A549 (cell line): ENCODE measurements at regions not wholly inside any gene's neighbourhood (a gene's known extent, or its start where the extent isn't known, plus 50 kb on each side); places are given as distances from the start of the nearest gene placed in this dataset.
"Not testable (repeated sequence)": the region's sequence is repeated elsewhere in the genome, so short reads cannot be mapped to it uniquely, and the experiment has no call there.

Experiments
- ATAC-seq, 2 experiments: fragments of 200-7000 bp in 1 of 2; fragments of >200 bp in 1 of 2; cut with Nextera tagmentation in 1 of 2; cut with Tn5 transposase in 1 of 2; 3 replicates each; pipeline versions ENCODE4 v1.8.0 to v1.9.1; 2018 to 2020; ENCODE audit warnings: mild to moderate bottlenecking in 1 of 2, moderate library complexity in 1 of 2
- CTCF ChIA-PET: fragments of 300-600 bp; sonication (Branson Sonifier 250); formaldehyde crosslinking; extraction: SDS; loops from one replicate; lab custom pipeline; 2021; ENCODE audit warnings: antibody characterized with exemption, inconsistent platforms; lab: Yijun Ruan, JAX
- POLR2A ChIA-PET: fragments of 350-600 bp; formaldehyde crosslinking; extraction: SDS; loops from one replicate; lab custom pipeline; 2021; ENCODE audit warnings: antibody characterized with exemption, inconsistent platforms; lab: Yijun Ruan, JAX
- DNase-seq, 2 experiments: peaks; one replicate each; pipeline versions ENCODE4 v3.0.0 to v3.0.0-alpha.2; 2011 to 2016; ENCODE audit warnings: low read depth in 1 of 2, low spot score in 1 of 2
- FAIRE-seq: peaks from 2 replicates; lab custom pipeline; 2011; peaks lifted over from hg19 to GRCh38; lab: Jason Lieb, UNC
- H3K27ac ChIP-seq, 2 experiments: fragments of >200 bp; sonication (Bioruptor Twin); formaldehyde crosslinking; 3 replicates each; pipeline ENCODE4 v1.5.1; 2016 to 2017
- H3K4me1 ChIP-seq: fragments of >200 bp; sonication (Bioruptor Twin); formaldehyde crosslinking; 3 replicates; pipeline ENCODE4 v1.6.1; 2016
- H3K4me2 ChIP-seq: fragments of >200 bp; sonication (Bioruptor Twin); formaldehyde crosslinking; 3 replicates; pipeline ENCODE4 v1.6.1; 2016
- H3K4me3 ChIP-seq: fragments of >200 bp; sonication (Bioruptor Twin); formaldehyde crosslinking; 3 replicates; pipeline ENCODE4 v1.5.1; 2016
- H3K9me3 ChIP-seq: fragments of >200 bp; sonication (Bioruptor Twin); formaldehyde crosslinking; 3 replicates; pipeline ENCODE4 v1.6.1; 2016
- BHLHE40 ChIP-seq: IDR thresholded peaks from 2 replicates; pipeline ENCODE4 v1.6.1; 2012; ENCODE audit warnings: low read depth, low read length, inconsistent platforms
- CEBPB ChIP-seq, 2 experiments: fragments of >200 bp in 1 of 2; sonication (Bioruptor Twin) in 1 of 2; formaldehyde crosslinking in 1 of 2; IDR thresholded peaks; 2 replicates each; pipeline ENCODE4 v1.6.1; 2012 to 2016
- CHD2 ChIP-seq: fragments of 150-350 bp; IDR thresholded peaks from 2 replicates; pipeline ENCODE4 v1.6.1; 2014; ENCODE audit warnings: low read length; ENCODE audit not compliant: partially characterized antibody
- CHD4 ChIP-seq: fragments of 200-600 bp; sonication (generic); IDR thresholded peaks from 2 replicates; pipeline ENCODE4 v1.6.1; 2016; ENCODE audit warnings: antibody characterized with exemption, mild to moderate bottlenecking, borderline replicate concordance
- EP300 ChIP-seq, 2 experiments: fragments of >200 bp; sonication (Bioruptor Twin); formaldehyde crosslinking; IDR thresholded peaks; 2 replicates in 1 of 2; 3 replicates in 1 of 2; pipeline ENCODE4 v1.6.1; 2016 to 2017
- FOSB ChIP-seq: fragments of 250-450 bp; sonication (Bioruptor Pico); IDR thresholded peaks from 2 replicates; pipeline ENCODE4 v1.5.0; 2020; ENCODE audit warnings: mild to moderate bottlenecking, moderate library complexity
- HDAC2 ChIP-seq: fragments of 200-600 bp; sonication (generic); IDR thresholded peaks from 2 replicates; pipeline ENCODE4 v1.6.1; 2016
- HOXB13 ChIP-seq: fragments of 250-450 bp; sonication (Bioruptor Pico); IDR thresholded peaks from 2 replicates; pipeline ENCODE4 v1.5.0; 2020; ENCODE audit warnings: low read depth, mild to moderate bottlenecking, moderate library complexity
- HOXB5 ChIP-seq: fragments of 250-450 bp; sonication (Bioruptor Pico); IDR thresholded peaks from 2 replicates; pipeline ENCODE4 v1.5.0; 2020; ENCODE audit warnings: mild to moderate bottlenecking, moderate library complexity
- JUNB ChIP-seq: fragments of >200 bp; sonication (Bioruptor Twin); formaldehyde crosslinking; IDR thresholded peaks from 2 replicates; pipeline ENCODE4 v1.6.1; 2016
- MAX ChIP-seq: IDR thresholded peaks from 2 replicates; pipeline ENCODE4 v1.6.1; 2012
- NFE2L2 ChIP-seq: fragments of 150-350 bp; conservative IDR thresholded peaks from 2 replicates; pipeline ENCODE4 v1.6.1; 2014; ENCODE audit warnings: low read length
- POLR2A ChIP-seq: IDR thresholded peaks from 2 replicates; pipeline ENCODE4 v1.6.1; 2012; ENCODE audit warnings: mild to moderate bottlenecking, low read length
- RARB ChIP-seq: fragments of 250-450 bp; sonication (Bioruptor Pico); IDR thresholded peaks from 2 replicates; pipeline ENCODE4 v1.8.0; 2021; ENCODE audit warnings: mild to moderate bottlenecking, moderate library complexity
- RCOR1 ChIP-seq: fragments of 150-350 bp; IDR thresholded peaks from 2 replicates; pipeline ENCODE4 v1.6.1; 2014; ENCODE audit warnings: antibody characterized with exemption, low read length, low read depth
- TP53 ChIP-seq: fragments of 250-450 bp; sonication (Bioruptor Pico); IDR thresholded peaks from 2 replicates; pipeline ENCODE4 v1.5.0; 2021; ENCODE audit warnings: mild to moderate bottlenecking, moderate library complexity
- ZC3H11A ChIP-seq: fragments of 450-650 bp; IDR thresholded peaks from 2 replicates; pipeline ENCODE4 v1.6.1; 2014; ENCODE audit warnings: antibody characterized with exemption, mild to moderate bottlenecking
- WGBS: methylation state at CpG from one replicate; pipeline ENCODE4 v1.1.6; 2017; ENCODE audit errors: missing lambda C conversion rate; 5-methylcytosine and 5-hydroxymethylcytosine counted together
- TF ChIP-seq, protein P1 (sequence below): fragments of 200-600 bp; sonication (generic); IDR thresholded peaks from 2 replicates; pipeline ENCODE4 v1.6.1; 2016; ENCODE audit warnings: antibody characterized with exemption, mild to moderate bottlenecking, moderate library complexity
- TF ChIP-seq, protein P2 (sequence below): fragments of >200 bp; sonication (Bioruptor Twin); formaldehyde crosslinking; IDR thresholded peaks from 3 replicates; pipeline ENCODE4 v1.6.1; 2016
- TF ChIP-seq, protein P3 (sequence below): fragments of 250-450 bp; sonication (Bioruptor Pico); IDR thresholded peaks from 2 replicates; pipeline ENCODE4 v1.5.0; 2021; ENCODE audit warnings: mild to moderate bottlenecking, moderate library complexity, borderline replicate concordance

- TF ChIP-seq, protein P1, sequence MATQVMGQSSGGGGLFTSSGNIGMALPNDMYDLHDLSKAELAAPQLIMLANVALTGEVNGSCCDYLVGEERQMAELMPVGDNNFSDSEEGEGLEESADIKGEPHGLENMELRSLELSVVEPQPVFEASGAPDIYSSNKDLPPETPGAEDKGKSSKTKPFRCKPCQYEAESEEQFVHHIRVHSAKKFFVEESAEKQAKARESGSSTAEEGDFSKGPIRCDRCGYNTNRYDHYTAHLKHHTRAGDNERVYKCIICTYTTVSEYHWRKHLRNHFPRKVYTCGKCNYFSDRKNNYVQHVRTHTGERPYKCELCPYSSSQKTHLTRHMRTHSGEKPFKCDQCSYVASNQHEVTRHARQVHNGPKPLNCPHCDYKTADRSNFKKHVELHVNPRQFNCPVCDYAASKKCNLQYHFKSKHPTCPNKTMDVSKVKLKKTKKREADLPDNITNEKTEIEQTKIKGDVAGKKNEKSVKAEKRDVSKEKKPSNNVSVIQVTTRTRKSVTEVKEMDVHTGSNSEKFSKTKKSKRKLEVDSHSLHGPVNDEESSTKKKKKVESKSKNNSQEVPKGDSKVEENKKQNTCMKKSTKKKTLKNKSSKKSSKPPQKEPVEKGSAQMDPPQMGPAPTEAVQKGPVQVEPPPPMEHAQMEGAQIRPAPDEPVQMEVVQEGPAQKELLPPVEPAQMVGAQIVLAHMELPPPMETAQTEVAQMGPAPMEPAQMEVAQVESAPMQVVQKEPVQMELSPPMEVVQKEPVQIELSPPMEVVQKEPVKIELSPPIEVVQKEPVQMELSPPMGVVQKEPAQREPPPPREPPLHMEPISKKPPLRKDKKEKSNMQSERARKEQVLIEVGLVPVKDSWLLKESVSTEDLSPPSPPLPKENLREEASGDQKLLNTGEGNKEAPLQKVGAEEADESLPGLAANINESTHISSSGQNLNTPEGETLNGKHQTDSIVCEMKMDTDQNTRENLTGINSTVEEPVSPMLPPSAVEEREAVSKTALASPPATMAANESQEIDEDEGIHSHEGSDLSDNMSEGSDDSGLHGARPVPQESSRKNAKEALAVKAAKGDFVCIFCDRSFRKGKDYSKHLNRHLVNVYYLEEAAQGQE = no peak
These were observed 1127.4 kb downstream of the RPIA start (continued) for GRCh38 chr2:89818873-89819272.

DNA sequence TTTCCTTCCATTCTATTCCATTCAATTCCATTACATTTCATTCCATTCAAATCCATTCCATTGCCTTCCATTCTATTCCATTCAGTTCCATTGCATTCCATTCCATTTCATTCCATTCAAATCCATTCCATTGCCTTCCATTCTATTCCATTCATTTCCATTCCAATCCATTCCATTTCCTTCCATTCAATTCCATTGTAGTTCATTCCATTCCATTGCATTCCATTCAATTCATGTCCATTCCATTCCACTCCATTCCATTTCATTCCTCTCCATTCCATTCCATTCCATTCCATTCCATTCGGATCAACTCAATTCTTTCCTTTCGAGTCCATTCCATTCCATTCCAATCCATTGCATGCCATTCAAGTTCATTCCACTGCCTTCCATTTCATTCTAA lies 1128.3 kb downstream of the RPIA start:
- TF ChIP-seq ZC3H11A (no peak), CHD2 (no peak), HOXB13 (CRISPR knock-in tag) (no peak), HDAC2 (no peak), RARB (CRISPR knock-in tag) (no peak), CHD4 (no peak)
- TF ChIP-seq, protein P2, sequence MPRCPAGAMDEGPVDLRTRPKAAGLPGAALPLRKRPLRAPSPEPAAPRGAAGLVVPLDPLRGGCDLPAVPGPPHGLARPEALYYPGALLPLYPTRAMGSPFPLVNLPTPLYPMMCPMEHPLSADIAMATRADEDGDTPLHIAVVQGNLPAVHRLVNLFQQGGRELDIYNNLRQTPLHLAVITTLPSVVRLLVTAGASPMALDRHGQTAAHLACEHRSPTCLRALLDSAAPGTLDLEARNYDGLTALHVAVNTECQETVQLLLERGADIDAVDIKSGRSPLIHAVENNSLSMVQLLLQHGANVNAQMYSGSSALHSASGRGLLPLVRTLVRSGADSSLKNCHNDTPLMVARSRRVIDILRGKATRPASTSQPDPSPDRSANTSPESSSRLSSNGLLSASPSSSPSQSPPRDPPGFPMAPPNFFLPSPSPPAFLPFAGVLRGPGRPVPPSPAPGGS = no peak
- Histone ChIP-seq H3K4me3 (no peak overlapping the region), H3K4me2 (no peak overlapping the region), H3K27ac (no peak overlapping the region), H3K9me3 (peaks cover 19% of the 10 kb centered on the region; the same call in 1 of the 3 replicates), H3K4me1 (no peaks in the 10 kb centered on the region)
- WGBS = 7% methylated on average over 2 of the region's 2 CpGs
- POLR2A ChIA-PET = no interaction called here
- FAIRE-seq = no peak
- no peak for DNase-seq
- ATAC-seq = no peak
- CTCF ChIA-PET = no interaction called here

DNA sequence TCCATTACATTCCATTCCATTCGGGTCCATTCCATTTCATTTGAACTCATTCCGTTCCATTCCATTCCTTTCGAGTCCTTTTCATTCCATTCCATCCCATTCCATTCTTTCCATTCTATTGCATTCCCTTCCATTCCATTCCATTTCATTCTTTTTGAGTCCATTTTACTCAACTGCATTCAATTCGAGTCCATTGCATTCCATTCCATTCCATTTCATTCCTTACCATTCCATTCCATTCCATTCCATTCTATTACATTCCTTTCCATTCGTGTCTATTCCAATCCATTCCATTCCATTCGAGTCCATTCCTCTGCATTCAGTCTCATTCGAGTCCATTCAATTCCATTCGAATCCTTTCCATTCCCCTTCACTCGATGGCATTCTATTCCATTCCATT lies 1128.8 kb downstream of the RPIA start:
- FAIRE-seq (no peak), ATAC-seq (no peak)
- TF ChIP-seq CEBPB (IDR thresholded peaks at IDR 0.05) (no peak), MAX (no peak), TP53 (no peak), EP300 (IDR thresholded peaks at IDR 0.05) (no peak), HOXB5 (no peak), FOSB (CRISPR knock-in tag) (no peak), JUNB (no peak), BHLHE40 (no peak)
- TF ChIP-seq, protein P2 = no peak
- TF ChIP-seq, all 56 proteins: peak for 0
- H3K4me2 ChIP-seq = no peak overlapping the region
- peaks cover 21% of the 10 kb centered on the region; the same call in 1 of the 3 replicates for H3K9me3 ChIP-seq
- H3K4me3 ChIP-seq = no peak overlapping the region
- no peak for DNase-seq
- WGBS = 9% methylated on average over 9 of the region's 9 CpGs
- CTCF ChIA-PET = no interaction called here
- no peaks in the 10 kb centered on the region for H3K4me1 ChIP-seq
- POLR2A ChIA-PET = no interaction called here
- no peak overlapping the region for H3K27ac ChIP-seq

GRCh38 chr2:89821455-89821945 lies 1130.0 kb downstream of the RPIA start:
- ChIA-PET POLR2A (no interaction called here), CTCF (no interaction called here)
- peaks cover 27% of the 10 kb centered on the region; the same call in 1 of the 3 replicates for H3K9me3 ChIP-seq
- H3K4me2 ChIP-seq = no peak overlapping the region
- H3K4me1 ChIP-seq = no peaks in the 10 kb centered on the region
- FAIRE-seq (no peak), ATAC-seq (no peak), DNase-seq (no peak)
- TF ChIP-seq RCOR1 (no peak), MAX (no peak), NFE2L2 (no peak), EP300 (IDR thresholded peaks at IDR 0.05) (no peak), POLR2A (no peak)
- TF ChIP-seq, protein P3, sequence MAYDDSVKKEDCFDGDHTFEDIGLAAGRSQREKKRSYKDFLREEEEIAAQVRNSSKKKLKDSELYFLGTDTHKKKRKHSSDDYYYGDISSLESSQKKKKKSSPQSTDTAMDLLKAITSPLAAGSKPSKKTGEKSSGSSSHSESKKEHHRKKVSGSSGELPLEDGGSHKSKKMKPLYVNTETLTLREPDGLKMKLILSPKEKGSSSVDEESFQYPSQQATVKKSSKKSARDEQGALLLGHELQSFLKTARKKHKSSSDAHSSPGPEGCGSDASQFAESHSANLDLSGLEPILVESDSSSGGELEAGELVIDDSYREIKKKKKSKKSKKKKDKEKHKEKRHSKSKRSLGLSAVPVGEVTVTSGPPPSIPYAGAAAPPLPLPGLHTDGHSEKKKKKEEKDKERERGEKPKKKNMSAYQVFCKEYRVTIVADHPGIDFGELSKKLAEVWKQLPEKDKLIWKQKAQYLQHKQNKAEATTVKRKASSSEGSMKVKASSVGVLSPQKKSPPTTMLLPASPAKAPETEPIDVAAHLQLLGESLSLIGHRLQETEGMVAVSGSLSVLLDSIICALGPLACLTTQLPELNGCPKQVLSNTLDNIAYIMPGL (CRISPR knock-in tag) = no peak
- H3K4me3 ChIP-seq = no peak overlapping the region
- H3K27ac ChIP-seq = no peak overlapping the region
- 1% methylated on average over 8 of the region's 8 CpGs for WGBS

DNA sequence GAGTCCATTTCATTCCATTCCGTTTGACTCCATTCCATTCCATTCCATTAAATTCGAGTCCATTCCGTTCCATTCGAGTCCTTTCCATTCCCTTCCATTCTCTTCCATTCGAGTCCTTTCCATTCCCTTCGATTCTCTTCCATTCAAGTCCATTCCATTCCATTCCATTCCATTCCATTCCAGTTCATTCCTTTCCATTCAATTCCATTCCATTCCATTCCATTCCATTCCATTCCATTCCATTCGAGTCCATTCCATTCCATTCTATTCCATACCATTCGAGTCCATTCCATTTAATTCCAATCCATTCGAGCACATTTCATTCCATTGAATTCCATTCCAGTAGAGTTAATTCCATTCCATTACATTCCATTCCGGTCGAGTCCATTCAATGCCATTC lies 1130.9 kb downstream of the RPIA start:
- FAIRE-seq, H3K4me2 ChIP-seq, DNase-seq, ATAC-seq, POLR2A ChIA-PET, H3K4me3 ChIP-seq, CTCF ChIA-PET, H3K27ac ChIP-seq, H3K4me1 ChIP-seq: not testable (repeated sequence)
- 6% methylated on average over 11 of the region's 11 CpGs for WGBS
- peaks cover 27% of the 10 kb centered on the region; the same call in 1 of the 3 replicates for H3K9me3 ChIP-seq
